ENCODE measurements at regions not wholly inside any gene's neighbourhood (a gene's known extent, or its start where the extent isn't known, plus 50 kb on each side); places are given as distances from the start of the nearest gene placed in this dataset.

DNA sequence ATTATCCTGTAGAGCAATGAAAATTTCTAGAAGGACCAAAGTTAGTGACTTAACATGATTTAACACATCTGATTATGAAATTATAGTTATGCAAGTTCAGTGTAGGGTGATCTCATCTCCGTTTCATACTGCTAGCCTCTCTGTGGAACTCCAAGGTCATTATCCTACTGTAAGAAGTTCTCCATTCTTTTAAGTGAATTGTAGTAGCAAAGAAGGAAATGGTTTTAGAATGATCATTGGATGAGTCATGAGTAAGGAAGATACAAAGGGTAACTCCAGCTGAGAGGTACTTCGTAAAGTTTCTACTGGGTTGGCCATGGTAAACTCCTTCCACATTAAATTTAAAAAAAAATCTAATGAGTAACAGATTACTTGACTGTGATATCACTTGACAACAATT lies 215.0 kb upstream of the GIMD1 start:
- H3K27me3 Mint-ChIP-seq (ENCODE audit: low read depth), result no peaks in the 10 kb centered on the region

More for the DNA sequence above, 215.0 kb upstream of the GIMD1 start:
- no peak overlapping the region for H2AFZ ChIP-seq (ENCODE audit: low read length)
- DNase-seq, result no peak
- no peak overlapping the region for H2BK20ac ChIP-seq (ENCODE audit: low read depth, low read length, poor library complexity, severe bottlenecking)
- H4K5ac ChIP-seq (ENCODE audit: insufficient read length, low read depth, low read length), result no peak overlapping the region
- Mint-ChIP-seq H3K36me3 (ENCODE audit: insufficient read depth in 1 of 3, low read depth in 3 of 3) (no peaks in the 10 kb centered on the region), H3K27ac (no peak overlapping the region), H3K4me3 (no peak overlapping the region), H3K9me3 (no peaks in the 10 kb centered on the region), H3K4me1 (peaks cover 10 to 17% of the 10 kb centered on the region in 2 experiments)
- H2AK5ac ChIP-seq (ENCODE audit: insufficient read length, low read length), result no peak overlapping the region
- no peaks in the 10 kb centered on the region for H3K27me3 ChIP-seq (ENCODE audit: insufficient read depth, low read length)
- H3K18ac ChIP-seq (ENCODE audit: insufficient read length, low read depth, low read length), result no peak overlapping the region
- WGBS (ENCODE audit: extremely low coverage, insufficient read length, low lambda C conversion rate), result no CpG with 5 or more reads among the region's 2 CpGs
- H4K91ac ChIP-seq (ENCODE audit: insufficient read length, low read depth, low read length), result no peak overlapping the region
- no peaks in the 10 kb centered on the region for H3K79me1 ChIP-seq (ENCODE audit: insufficient read depth, low read depth, low read length, poor library complexity, severe bottlenecking)
- H3K27ac ChIP-seq (ENCODE audit: insufficient read length, low read depth, low read length), result no peak overlapping the region
- no peak overlapping the region for H2BK15ac ChIP-seq (ENCODE audit: low read depth, low read length)
- TF ChIP-seq, protein P1, sequence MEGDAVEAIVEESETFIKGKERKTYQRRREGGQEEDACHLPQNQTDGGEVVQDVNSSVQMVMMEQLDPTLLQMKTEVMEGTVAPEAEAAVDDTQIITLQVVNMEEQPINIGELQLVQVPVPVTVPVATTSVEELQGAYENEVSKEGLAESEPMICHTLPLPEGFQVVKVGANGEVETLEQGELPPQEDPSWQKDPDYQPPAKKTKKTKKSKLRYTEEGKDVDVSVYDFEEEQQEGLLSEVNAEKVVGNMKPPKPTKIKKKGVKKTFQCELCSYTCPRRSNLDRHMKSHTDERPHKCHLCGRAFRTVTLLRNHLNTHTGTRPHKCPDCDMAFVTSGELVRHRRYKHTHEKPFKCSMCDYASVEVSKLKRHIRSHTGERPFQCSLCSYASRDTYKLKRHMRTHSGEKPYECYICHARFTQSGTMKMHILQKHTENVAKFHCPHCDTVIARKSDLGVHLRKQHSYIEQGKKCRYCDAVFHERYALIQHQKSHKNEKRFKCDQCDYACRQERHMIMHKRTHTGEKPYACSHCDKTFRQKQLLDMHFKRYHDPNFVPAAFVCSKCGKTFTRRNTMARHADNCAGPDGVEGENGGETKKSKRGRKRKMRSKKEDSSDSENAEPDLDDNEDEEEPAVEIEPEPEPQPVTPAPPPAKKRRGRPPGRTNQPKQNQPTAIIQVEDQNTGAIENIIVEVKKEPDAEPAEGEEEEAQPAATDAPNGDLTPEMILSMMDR (conservative IDR thresholded peaks at IDR 0.05), result no peak
- no peak overlapping the region for H2BK120ac ChIP-seq (ENCODE audit: low read depth, low read length, poor library complexity, severe bottlenecking)
- H4K8ac ChIP-seq (replicated peaks; ENCODE audit: insufficient read length, low read depth, low read length), result no peak overlapping the region
- H3K4ac ChIP-seq (ENCODE audit: low read depth, low read length), result no peak overlapping the region
- H2BK5ac ChIP-seq (ENCODE audit: insufficient read length, low read length), result no peak overlapping the region
- no peak overlapping the region for H3K56ac ChIP-seq (ENCODE audit: insufficient read length, low read depth, low read length)
- H3K79me2 ChIP-seq (ENCODE audit: insufficient read depth, low read length), result no peaks in the 10 kb centered on the region
- no peaks in the 10 kb centered on the region; the same call in 1 of the 2 replicates for H3K4me1 ChIP-seq (ENCODE audit: insufficient read depth, low read length)
- H3K4me2 ChIP-seq (ENCODE audit: insufficient read depth, insufficient read length, low read length), result no peak overlapping the region
- H3K14ac ChIP-seq (ENCODE audit: insufficient read depth, low read length), result no peak overlapping the region
- no peak overlapping the region for H3T11ph ChIP-seq (ENCODE audit: low read length)
- no peaks in the 10 kb centered on the region for H4K20me1 ChIP-seq (ENCODE audit: control insufficient read depth, insufficient read depth, insufficient read length)
- no peak overlapping the region for H2BK12ac ChIP-seq (ENCODE audit: insufficient read length, low read depth, low read length)
- H3K23ac ChIP-seq (ENCODE audit: insufficient read length, low read depth, low read length), result no peak overlapping the region
- no peaks in the 10 kb centered on the region for H3K9me3 ChIP-seq (ENCODE audit: control insufficient read depth, low read depth, low read length)
- no peak overlapping the region for H3K9ac ChIP-seq (ENCODE audit: extremely low read depth, insufficient read length, low read length)
- no peaks in the 10 kb centered on the region for H3K23me2 ChIP-seq (ENCODE audit: insufficient read length, low read depth, low read length, poor library complexity, severe bottlenecking)

Measured in H9 (cell line).